ENCODE measurements at regions not wholly inside any gene's neighbourhood (a gene's known extent, or its start where the extent isn't known, plus 50 kb on each side); places are given as distances from the start of the nearest gene placed in this dataset.

GRCh38 chr6:111950661-111951496, 77.6 kb upstream of the FYN start:
- DNase-seq (ENCODE audit: low spot score): no peak
- H2AFZ ChIP-seq: no peak overlapping the region
- H3K27me3 ChIP-seq (ENCODE audit: insufficient read depth): no peaks in the 10 kb centered on the region
- no peaks in the 10 kb centered on the region for H3F3A ChIP-seq (replicated peaks; ENCODE audit: low read depth)
- Mint-ChIP-seq H3K9me3 (no peaks in the 10 kb centered on the region), H3K4me1 (peaks cover 27% of the 10 kb centered on the region), H3K4me3 (no peak overlapping the region), H3K36me3 (ENCODE audit: low read depth) (no peaks in the 10 kb centered on the region), H3K27ac (no peak overlapping the region), H3K27me3 (ENCODE audit: insufficient read depth, low read depth, poor library complexity) (peaks cover 8% of the 10 kb centered on the region)
- no peak for ATAC-seq
- peaks cover 6% of the 10 kb centered on the region; the same call in 1 of the 2 replicates for H3K9me2 ChIP-seq (ENCODE audit: insufficient read depth)
- H3K4me2 ChIP-seq: no peak overlapping the region
- TF ChIP-seq ZNF462 (CRISPR knock-in tag; IDR thresholded peaks at IDR 0.05) (no peak), CTCF (conservative IDR thresholded peaks at IDR 0.05; ENCODE audit: low read depth in 2 of 2) (no peak), ZNF331 (CRISPR knock-in tag; IDR thresholded peaks at IDR 0.05; ENCODE audit: low read depth) (no peak), ETS1 (IDR thresholded peaks at IDR 0.05) (no peak), EZH2phosphoT487 (IDR thresholded peaks at IDR 0.05; ENCODE audit: unreplicated experiment) (no peak), NANOG (IDR thresholded peaks at IDR 0.05; ENCODE audit: borderline replicate concordance) (no peak), CREB1 (CRISPR knock-in tag; IDR thresholded peaks at IDR 0.05; ENCODE audit: low read depth) (no peak), EZH2 (IDR thresholded peaks at IDR 0.05; ENCODE audit: low read depth, unreplicated experiment) (no peak)
- no peak overlapping the region for H3K4me3 ChIP-seq
- H4K20me1 ChIP-seq (replicated peaks; ENCODE audit: insufficient read depth): no peaks in the 10 kb centered on the region
- no peaks in the 10 kb centered on the region for H3K79me2 ChIP-seq (replicated peaks; ENCODE audit: insufficient read depth)
- H3K27ac ChIP-seq (ENCODE audit: low read depth): no peak overlapping the region
- peaks cover 6% of the 10 kb centered on the region; the same call in 1 of the 2 replicates for H3K4me1 ChIP-seq (ENCODE audit: insufficient read depth)
- no peaks in the 10 kb centered on the region for H3K36me3 ChIP-seq (ENCODE audit: insufficient read depth)

Measured in GM23338 (cell line).